ENCODE measurements at regions not wholly inside any gene's neighbourhood (a gene's known extent, or its start where the extent isn't known, plus 50 kb on each side); places are given as distances from the start of the nearest gene placed in this dataset.

DNA sequence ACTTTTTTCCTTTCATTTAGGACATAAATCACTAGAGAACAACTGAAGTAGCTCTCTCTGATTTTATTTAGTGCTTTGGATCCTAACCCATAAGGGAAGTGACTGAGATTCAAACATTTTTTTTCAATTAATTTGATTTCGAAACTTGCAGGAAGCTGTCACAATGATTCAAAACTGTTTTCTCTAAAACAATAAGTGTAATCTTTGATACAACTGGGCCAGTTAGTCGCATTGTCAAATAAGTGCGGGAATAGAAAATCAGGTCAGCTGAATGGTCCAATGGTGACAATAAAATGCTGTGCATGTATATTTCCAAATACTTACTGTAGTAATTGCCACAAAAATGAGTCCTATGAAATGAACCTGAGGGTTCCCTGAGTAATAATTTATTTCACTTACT is 930.8 kb downstream of the TFAP2A start:
- Histone ChIP-seq H3K79me2 (ENCODE audit: insufficient read depth, low read length) (no peaks in the 10 kb centered on the region), H3K9me2 (ENCODE audit: insufficient read depth) (no peaks in the 10 kb centered on the region; the same call in 1 of the 2 replicates), H2AFZ (ENCODE audit: low read depth, low read length, poor library complexity, severe bottlenecking) (peak overlapping the region; percentile 25), H3K27me3 (ENCODE audit: insufficient read depth, low read length) (no peaks in the 10 kb centered on the region), H3K9ac (ENCODE audit: low read length) (no peak overlapping the region), H3K36me3 (ENCODE audit: control insufficient read depth in 1 of 2, insufficient read depth in 2 of 2, low read length in 2 of 2) (no peaks in the 10 kb centered on the region), H3K4me1 (ENCODE audit: control insufficient read depth in 1 of 2, insufficient read depth in 2 of 2, low read length in 2 of 2) (peaks cover 23 to 25% of the 10 kb centered on the region in 2 experiments), H4K20me1 (ENCODE audit: insufficient read depth) (no peaks in the 10 kb centered on the region), H3K27ac (ENCODE audit: low read depth, low read length) (no peak overlapping the region), H3K4me3 (replicated peaks in 1 of 2; ENCODE audit: low read depth in 1 of 2, low read length in 2 of 2) (no peak overlapping the region), H3K4me2 (ENCODE audit: low read length) (no peak overlapping the region), H3K9me3 (ENCODE audit: control insufficient read depth in 1 of 2, insufficient read depth in 1 of 2, low read depth in 1 of 2, low read length in 2 of 2) (no peaks in the 10 kb centered on the region)
- intact Hi-C loops (cut with micrococcal nuclease): no loop called here
- DNase-seq (ENCODE audit: low read depth, low spot score) (no peak), ATAC-seq (no peak)
- TF ChIP-seq POLR2AphosphoS5 (IDR thresholded peaks at IDR 0.05; ENCODE audit: low read depth, low read length) (no peak), EGR1 (IDR thresholded peaks at IDR 0.05; ENCODE audit: low read depth) (no peak), ZFX (IDR thresholded peaks at IDR 0.05) (no peak), TCF7L2 (IDR thresholded peaks at IDR 0.05; ENCODE audit: borderline replicate concordance, extremely low read depth, insufficient read depth, insufficient read length) (no peak), EZH2phosphoT487 (IDR thresholded peaks at IDR 0.05; ENCODE audit: borderline replicate concordance) (no peak), FOSL1 (IDR thresholded peaks at IDR 0.05; ENCODE audit: low read depth) (no peak), CBX3 (IDR thresholded peaks at IDR 0.05; ENCODE audit: low read depth) (no peak), RAD21 (IDR thresholded peaks at IDR 0.05; ENCODE audit: low read depth) (no peak), YY1 (IDR thresholded peaks at IDR 0.05; ENCODE audit: extremely low read depth, insufficient replicate concordance, low read depth, low read length) (no peak), SIN3A (IDR thresholded peaks at IDR 0.05; ENCODE audit: low read depth) (no peak), JUND (IDR thresholded peaks at IDR 0.05) (no peak), CEBPB (IDR thresholded peaks at IDR 0.05; ENCODE audit: low read depth) (no peak), SRF (IDR thresholded peaks at IDR 0.05; ENCODE audit: low read depth) (no peak), ZNF274 (IDR thresholded peaks at IDR 0.05; ENCODE audit: low read depth, low read length) (no peak), ATF3 (IDR thresholded peaks at IDR 0.05) (no peak), ELF1 (IDR thresholded peaks at IDR 0.05; ENCODE audit: borderline replicate concordance, low read depth) (no peak)
- no TSS peak for BruUV-seq (replicated peaks)
- RAD21 ChIA-PET (ENCODE audit: low non-redundant PET in 1 of 2, low total read pairs in 2 of 2, uncharacterized antibody in 2 of 2, unreplicated experiment in 2 of 2): no interaction called here
- POLR2A ChIA-PET: no interaction called here
- CTCF ChIA-PET: no interaction called here
